Epithelial cell of proximal tubule (primary cell): ENCODE measurements at regions not wholly inside any gene's neighbourhood (a gene's known extent, or its start where the extent isn't known, plus 50 kb on each side); places are given as distances from the start of the nearest gene placed in this dataset.

Experiments
- DNase-seq: peaks from one replicate; pipeline ENCODE4 v3.0.0-alpha.2; 2011; ENCODE audit warnings: low read depth
- H3K4me3 ChIP-seq: 2 replicates; pipeline ENCODE4 v1.5.1; 2011; ENCODE audit warnings: low read depth, mild to moderate bottlenecking, low read length
- TF ChIP-seq, protein P1 (sequence below): conservative IDR thresholded peaks from 2 replicates; pipeline ENCODE4 v1.5.1; 2012; ENCODE audit warnings: low read depth, mild to moderate bottlenecking, low read length

- no peak for DNase-seq
- no peak overlapping the region for H3K4me3 ChIP-seq
- TF ChIP-seq, protein P1, sequence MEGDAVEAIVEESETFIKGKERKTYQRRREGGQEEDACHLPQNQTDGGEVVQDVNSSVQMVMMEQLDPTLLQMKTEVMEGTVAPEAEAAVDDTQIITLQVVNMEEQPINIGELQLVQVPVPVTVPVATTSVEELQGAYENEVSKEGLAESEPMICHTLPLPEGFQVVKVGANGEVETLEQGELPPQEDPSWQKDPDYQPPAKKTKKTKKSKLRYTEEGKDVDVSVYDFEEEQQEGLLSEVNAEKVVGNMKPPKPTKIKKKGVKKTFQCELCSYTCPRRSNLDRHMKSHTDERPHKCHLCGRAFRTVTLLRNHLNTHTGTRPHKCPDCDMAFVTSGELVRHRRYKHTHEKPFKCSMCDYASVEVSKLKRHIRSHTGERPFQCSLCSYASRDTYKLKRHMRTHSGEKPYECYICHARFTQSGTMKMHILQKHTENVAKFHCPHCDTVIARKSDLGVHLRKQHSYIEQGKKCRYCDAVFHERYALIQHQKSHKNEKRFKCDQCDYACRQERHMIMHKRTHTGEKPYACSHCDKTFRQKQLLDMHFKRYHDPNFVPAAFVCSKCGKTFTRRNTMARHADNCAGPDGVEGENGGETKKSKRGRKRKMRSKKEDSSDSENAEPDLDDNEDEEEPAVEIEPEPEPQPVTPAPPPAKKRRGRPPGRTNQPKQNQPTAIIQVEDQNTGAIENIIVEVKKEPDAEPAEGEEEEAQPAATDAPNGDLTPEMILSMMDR: no peak
Measured at GRCh38 chr18:40553029-40553428, 1402.0 kb upstream of the PIK3C3 start.

DNA sequence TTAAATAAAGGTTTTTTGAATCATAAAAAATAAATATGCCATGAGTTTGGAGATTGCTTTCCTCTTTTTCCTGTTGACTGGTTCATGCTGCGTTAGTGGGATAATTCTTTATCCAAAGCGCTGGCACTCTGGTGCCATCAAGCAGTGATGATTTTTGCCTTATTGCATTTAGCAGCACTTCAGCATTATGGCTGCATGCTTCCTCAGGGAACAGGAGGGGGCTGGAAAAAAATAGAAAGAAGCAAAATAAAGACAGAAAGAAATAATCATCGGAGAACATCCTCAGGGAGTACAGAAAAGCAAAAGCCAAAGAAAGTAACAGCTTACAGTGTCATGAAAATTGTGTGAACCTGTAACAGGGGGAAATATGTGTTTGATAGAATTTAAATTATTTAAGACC lies 1408.2 kb upstream of the PIK3C3 start:
- H3K4me3 ChIP-seq: no peak overlapping the region
- no peak for DNase-seq
- TF ChIP-seq, protein P1: no peak

DNA sequence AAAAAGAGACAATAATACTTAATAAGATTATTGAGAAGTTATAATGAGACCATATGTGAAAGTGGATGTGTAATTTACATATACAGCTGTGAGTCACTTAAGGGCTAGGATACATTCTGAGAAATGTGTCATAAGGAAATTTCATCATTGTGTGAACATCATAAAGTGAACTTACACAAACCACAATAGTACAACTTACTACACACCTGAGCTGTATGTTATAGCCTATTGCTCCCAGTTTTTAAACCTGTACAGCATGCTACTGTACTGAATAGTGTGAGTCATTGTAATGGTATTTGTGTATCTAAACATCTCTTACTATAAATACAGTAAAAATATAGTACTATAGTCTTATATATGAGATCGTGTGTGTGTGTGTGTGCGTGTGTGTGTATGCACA lies 1420.3 kb upstream of the PIK3C3 start:
- TF ChIP-seq, protein P1: no peak
- no peak for DNase-seq
- no peak overlapping the region for H3K4me3 ChIP-seq

GRCh38 chr18:40532046-40532445 lies 1423.0 kb upstream of the PIK3C3 start:
- H3K4me3 ChIP-seq: no peak overlapping the region
- TF ChIP-seq, protein P1: no peak

GRCh38 chr18:40531051-40531450 lies 1424.0 kb upstream of the PIK3C3 start:
- no peak overlapping the region for H3K4me3 ChIP-seq
- DNase-seq: no peak

More at GRCh38 chr18:40532046-40532445, 1423.0 kb upstream of the PIK3C3 start:
- no peak for DNase-seq

DNA sequence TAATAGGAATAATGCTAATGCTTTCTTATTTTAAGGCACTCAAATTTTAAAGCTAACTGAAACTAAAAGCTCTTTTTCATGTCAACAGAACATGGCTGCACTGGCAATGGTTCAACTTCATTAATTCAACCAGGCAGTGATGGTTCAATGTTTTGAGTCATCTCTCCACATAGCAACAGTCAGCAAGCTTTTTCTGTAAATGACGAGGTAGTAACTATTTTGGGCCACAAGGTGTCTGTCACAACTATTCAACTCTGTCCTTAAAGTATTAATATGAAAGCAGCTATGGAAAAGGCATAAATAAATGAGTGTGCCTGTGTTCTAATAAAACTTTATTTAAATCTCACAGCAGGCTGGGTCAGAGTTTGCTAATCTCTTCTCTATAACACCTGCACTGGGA lies 1425.6 kb upstream of the PIK3C3 start:
- TF ChIP-seq, protein P1: no peak
- H3K4me3 ChIP-seq: no peak overlapping the region
- DNase-seq: peak; percentile 3

More at GRCh38 chr18:40531051-40531450, 1424.0 kb upstream of the PIK3C3 start:
- TF ChIP-seq, protein P1: no peak

GRCh38 chr18:40524881-40525280 lies 1430.2 kb upstream of the PIK3C3 start:
- DNase-seq: no peak
- H3K4me3 ChIP-seq: no peak overlapping the region
- TF ChIP-seq, protein P1: no peak
